SK-N-SH (cell line): ENCODE measurements at regions not wholly inside any gene's neighbourhood (a gene's known extent, or its start where the extent isn't known, plus 50 kb on each side); places are given as distances from the start of the nearest gene placed in this dataset.

Experiments used
- CTCF ChIA-PET: fragments of 300-600, 350-600 bp; formaldehyde crosslinking; extraction: SDS; loops from one replicate; lab custom pipeline; 2021; lab: Yijun Ruan, JAX
- POLR2A ChIA-PET: fragments of 350-600 bp; sonication (Branson Sonifier 250); formaldehyde crosslinking; extraction: SDS; loops from one replicate; lab custom pipeline; 2020; ENCODE audit warnings: antibody characterized with exemption, inconsistent platforms; lab: Yijun Ruan, JAX
- DNase-seq: peaks from one replicate; pipeline ENCODE4 v3.0.0; 2012
- H2AFZ ChIP-seq: fragments of 200-600 bp; sonication (generic); 2 replicates; pipeline ENCODE4 v1.8.1; 2016; ENCODE audit warnings: antibody characterized with exemption, mild to moderate bottlenecking, low read depth
- H3F3A ChIP-seq: fragments of 200-600 bp; sonication (generic); replicated peaks from 2 replicates; pipeline ENCODE3; 2016; ENCODE audit warnings: antibody characterized with exemption, mild to moderate bottlenecking; ENCODE audit not compliant: insufficient read depth
- H3K27ac ChIP-seq, 2 experiments: fragments of 200-500 bp in 1 of 2; fragments of 200-600 bp in 1 of 2; sonication (Bioruptor generic) in 1 of 2; sonication (generic), shearing (Covaris generic) in 1 of 2; 2 replicates each; pipeline versions ENCODE4 v1.5.1 to v1.6.1; 2014 to 2016; ENCODE audit warnings: low read depth in 2 of 2, inconsistent platforms in 1 of 2, low read length in 1 of 2, mild to moderate bottlenecking in 1 of 2, mixed read lengths in 1 of 2
- H3K27me3 ChIP-seq: fragments of 200-600 bp; sonication (generic), shearing (Covaris generic); 2 replicates; pipeline ENCODE4 v1.6.1; 2016; ENCODE audit warnings: mixed run types; ENCODE audit not compliant: insufficient read depth
- H3K36me3 ChIP-seq, 2 experiments: fragments of 200-500 bp in 1 of 2; fragments of 200-600 bp in 1 of 2; sonication (Bioruptor generic) in 1 of 2; sonication (generic) in 1 of 2; replicated peaks in 1 of 2; 2 replicates each; pipeline versions ENCODE3 to v1.5.1; 2014 to 2016; ENCODE audit warnings: low read length in 1 of 2, mild to moderate bottlenecking in 1 of 2; ENCODE audit not compliant: insufficient read depth in 2 of 2, control insufficient read depth in 1 of 2
- H3K4me1 ChIP-seq, 2 experiments: fragments of 200-500 bp in 1 of 2; fragments of 200-600 bp in 1 of 2; sonication (Bioruptor generic) in 1 of 2; sonication (generic), shearing (Covaris generic) in 1 of 2; 2 replicates each; pipeline versions ENCODE4 v1.5.1 to v1.6.1; 2014 to 2016; ENCODE audit warnings: low read depth in 1 of 2, low read length in 1 of 2, mixed run types in 1 of 2; ENCODE audit not compliant: insufficient read depth in 2 of 2, control insufficient read depth in 1 of 2
- H3K4me2 ChIP-seq: fragments of 200-600 bp; sonication (generic), shearing (Covaris generic); 2 replicates; pipeline ENCODE4 v1.6.1; 2017; ENCODE audit warnings: mixed run types
- H3K4me3 ChIP-seq, 2 experiments: fragments of 200-500 bp in 1 of 2; fragments of 200-600 bp in 1 of 2; sonication (Bioruptor generic) in 1 of 2; sonication (generic), shearing (Covaris generic) in 1 of 2; 2 replicates each; pipeline versions ENCODE4 v1.5.1 to v1.8.1; 2014 to 2016; ENCODE audit warnings: low read depth in 2 of 2, inconsistent platforms in 1 of 2, low read length in 1 of 2, mild to moderate bottlenecking in 1 of 2, mixed read lengths in 1 of 2, moderate library complexity in 1 of 2
- H3K79me2 ChIP-seq: fragments of 200-600 bp; sonication (generic); 2 replicates; pipeline ENCODE4 v1.8.1; 2017; ENCODE audit warnings: mild to moderate bottlenecking; ENCODE audit not compliant: insufficient read depth
- H3K9ac ChIP-seq: fragments of 200-600 bp; sonication (generic); 2 replicates; pipeline ENCODE4 v1.6.1; 2017; ENCODE audit warnings: mixed run types
- H3K9me2 ChIP-seq: fragments of 200-600 bp; sonication (generic); 2 replicates; pipeline ENCODE4 v1.6.1; 2017; ENCODE audit warnings: mixed run types
- H3K9me3 ChIP-seq: fragments of 200-600 bp; sonication (generic); 2 replicates; pipeline ENCODE4 v1.6.1; 2017; ENCODE audit warnings: mixed run types, mild to moderate bottlenecking, moderate library complexity
- H4K20me1 ChIP-seq: fragments of 200-600 bp; sonication (generic); 2 replicates; pipeline ENCODE4 v1.6.1; 2017; ENCODE audit warnings: mild to moderate bottlenecking, mixed run types; ENCODE audit not compliant: insufficient read depth
- ELF1 ChIP-seq: IDR thresholded peaks from 2 replicates; pipeline ENCODE4 v1.4.0; 2012
- EZH2phosphoT487 ChIP-seq: fragments of 200-600 bp; sonication (generic); IDR thresholded peaks from 2 replicates; pipeline ENCODE4 v1.6.1; 2017; ENCODE audit warnings: low read depth, mixed run types, mild to moderate bottlenecking, antibody characterized with exemption, moderate library complexity, borderline replicate concordance
- FOSL2 ChIP-seq: IDR thresholded peaks from 2 replicates; pipeline ENCODE4 v1.4.0; 2012; ENCODE audit warnings: low read depth, mild to moderate bottlenecking, moderate library complexity, borderline replicate concordance
- FOXJ3 ChIP-seq: sonication (generic); formaldehyde crosslinking; IDR thresholded peaks from 2 replicates; pipeline ENCODE4 v1.5.1; 2020; ENCODE audit warnings: mild to moderate bottlenecking, missing genetic modification reagents
- FOXM1 ChIP-seq: IDR thresholded peaks from 2 replicates; pipeline ENCODE4 v1.4.0; 2012; ENCODE audit warnings: low read depth, mild to moderate bottlenecking
- GABPA ChIP-seq: IDR thresholded peaks from 2 replicates; pipeline ENCODE4 v1.4.0; 2012; ENCODE audit warnings: low read depth, mild to moderate bottlenecking
- JUND ChIP-seq: IDR thresholded peaks from 2 replicates; pipeline ENCODE4 v1.4.0; 2012
- MAX ChIP-seq: IDR thresholded peaks from 2 replicates; pipeline ENCODE4 v1.4.0; 2012; ENCODE audit warnings: low read depth
- MEF2A ChIP-seq: IDR thresholded peaks from 2 replicates; pipeline ENCODE4 v1.4.0; 2012; ENCODE audit warnings: low read depth, borderline replicate concordance
- MXI1 ChIP-seq: IDR thresholded peaks from 2 replicates; pipeline ENCODE4 v1.6.1; 2012; ENCODE audit warnings: mild to moderate bottlenecking, low read depth, low read length, improper control_type of control experiment
- NFIC ChIP-seq: IDR thresholded peaks from 2 replicates; pipeline ENCODE4 v1.4.0; 2012; ENCODE audit warnings: borderline replicate concordance
- RAD21 ChIP-seq: IDR thresholded peaks from 2 replicates; pipeline ENCODE4 v1.6.1; 2012; ENCODE audit warnings: mild to moderate bottlenecking, low read length
- RFX5 ChIP-seq: IDR thresholded peaks from 2 replicates; pipeline ENCODE4 v1.6.1; 2012; ENCODE audit warnings: mild to moderate bottlenecking, improper control_type of control experiment, low read length
- RXRA ChIP-seq: IDR thresholded peaks from 2 replicates; pipeline ENCODE4 v1.4.0; 2012; ENCODE audit warnings: low read depth, mild to moderate bottlenecking, borderline replicate concordance
- SIN3A ChIP-seq: IDR thresholded peaks from 2 replicates; pipeline ENCODE4 v1.6.1; 2012; ENCODE audit warnings: low read depth, mild to moderate bottlenecking, low read length, moderate library complexity, borderline replicate concordance
- SMC3 ChIP-seq: IDR thresholded peaks from 2 replicates; pipeline ENCODE4 v1.6.1; 2012; ENCODE audit warnings: low read depth, low read length, improper control_type of control experiment
- TCF12 ChIP-seq: IDR thresholded peaks from 2 replicates; pipeline ENCODE4 v1.4.0; 2012
- TEAD4 ChIP-seq: IDR thresholded peaks from 2 replicates; pipeline ENCODE4 v1.4.0; 2012; ENCODE audit warnings: mild to moderate bottlenecking, borderline replicate concordance; ENCODE audit not compliant: insufficient read depth
- WGBS: methylation state at CpG from one replicate; pipeline ENCODE4 v1.1.6; 2017; ENCODE audit warnings: low lambda C conversion rate; 5-methylcytosine and 5-hydroxymethylcytosine counted together
- TF ChIP-seq, protein P1 (sequence below): IDR thresholded peaks from 2 replicates; pipeline ENCODE4; 2012

- Histone ChIP-seq H3K4me2 (no peak overlapping the region), H3K9me3 (no peaks in the 10 kb centered on the region; the same call in 1 of the 2 replicates), H3K36me3 (no peaks in the 10 kb centered on the region), H4K20me1 (no peaks in the 10 kb centered on the region), H3K27ac (no peak overlapping the region), H3K27me3 (no peaks in the 10 kb centered on the region), H3K9ac (no peak overlapping the region), H3F3A (no peaks in the 10 kb centered on the region), H2AFZ (no peak overlapping the region), H3K4me1 (no peaks in the 10 kb centered on the region), H3K4me3 (no peak overlapping the region), H3K79me2 (no peaks in the 10 kb centered on the region), H3K9me2 (no peaks in the 10 kb centered on the region)
- ChIA-PET POLR2A (no interaction called here), CTCF (no interaction called here)
- no peak for TF ChIP-seq SMC3
- no peak for TF ChIP-seq JUND
- TF ChIP-seq EZH2phosphoT487, result no peak
- TF ChIP-seq SIN3A, result no peak
- no peak for TF ChIP-seq MAX
- no peak for TF ChIP-seq MXI1
- no peak for TF ChIP-seq NFIC
- no peak for TF ChIP-seq FOXM1
- TF ChIP-seq FOXJ3 (CRISPR knock-in tag), result no peak
- no peak for TF ChIP-seq RXRA
- no peak for DNase-seq
- WGBS, result 48% methylated on average over 6 of the region's 6 CpGs
Observed at GRCh38 chr10:10865913-10866312, 151.8 kb upstream of the CELF2 start.

DNA sequence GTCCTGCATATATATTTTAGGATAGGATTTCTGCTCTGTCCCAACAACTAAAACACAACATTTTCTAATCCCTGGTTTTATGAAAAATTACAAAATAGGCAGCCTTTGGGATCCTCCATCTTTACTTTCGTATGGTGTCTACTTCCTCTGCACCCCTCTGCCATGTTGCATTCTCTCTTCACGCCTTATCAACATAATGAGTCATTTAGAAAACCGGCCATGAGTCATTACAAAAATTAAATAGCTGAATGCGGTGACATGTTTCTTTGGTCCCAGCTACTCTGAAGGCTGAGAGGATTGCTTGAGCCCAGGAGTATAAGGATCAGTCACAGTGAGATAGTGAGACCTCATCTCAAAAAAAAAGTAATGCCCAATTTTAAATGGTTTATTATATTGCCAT is 148.1 kb upstream of the CELF2 start:
- ChIA-PET CTCF (no interaction called here), POLR2A (no interaction called here)
- Histone ChIP-seq H3K9ac (no peak overlapping the region), H3K9me3 (no peaks in the 10 kb centered on the region), H3K4me3 (no peak overlapping the region), H3K4me1 (no peaks in the 10 kb centered on the region), H3K4me2 (no peak overlapping the region), H3K9me2 (no peaks in the 10 kb centered on the region), H3F3A (no peaks in the 10 kb centered on the region), H4K20me1 (no peaks in the 10 kb centered on the region), H3K36me3 (no peaks in the 10 kb centered on the region), H2AFZ (no peak overlapping the region), H3K27ac (no peak overlapping the region), H3K79me2 (no peaks in the 10 kb centered on the region), H3K27me3 (no peaks in the 10 kb centered on the region)
- 19% methylated on average over 4 of the region's 4 CpGs for WGBS
- TF ChIP-seq ELF1 (no peak), FOXJ3 (CRISPR knock-in tag) (no peak), NFIC (no peak), RAD21 (no peak), MEF2A (no peak), FOSL2 (no peak), TCF12 (no peak), GABPA (no peak), MAX (no peak), TEAD4 (no peak), MXI1 (no peak), RFX5 (no peak)
- TF ChIP-seq, protein P1, sequence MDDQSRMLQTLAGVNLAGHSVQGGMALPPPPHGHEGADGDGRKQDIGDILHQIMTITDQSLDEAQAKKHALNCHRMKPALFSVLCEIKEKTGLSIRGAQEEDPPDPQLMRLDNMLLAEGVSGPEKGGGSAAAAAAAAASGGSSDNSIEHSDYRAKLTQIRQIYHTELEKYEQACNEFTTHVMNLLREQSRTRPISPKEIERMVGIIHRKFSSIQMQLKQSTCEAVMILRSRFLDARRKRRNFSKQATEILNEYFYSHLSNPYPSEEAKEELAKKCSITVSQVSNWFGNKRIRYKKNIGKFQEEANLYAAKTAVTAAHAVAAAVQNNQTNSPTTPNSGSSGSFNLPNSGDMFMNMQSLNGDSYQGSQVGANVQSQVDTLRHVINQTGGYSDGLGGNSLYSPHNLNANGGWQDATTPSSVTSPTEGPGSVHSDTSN, result no peak
- no peak for DNase-seq
